K562 (cell line): ENCODE measurements at regions not wholly inside any gene's neighbourhood (a gene's known extent, or its start where the extent isn't known, plus 50 kb on each side); places are given as distances from the start of the nearest gene placed in this dataset.
A peak's percentile ranks its signal among the peaks of the same experiment; 100 is the strongest.

Experiments
- ATAC-seq: fragments of 200-7000 bp; cut with Tn5 transposase; 3 replicates; pipeline ENCODE4 v1.9.1; 2020; ENCODE audit warnings: moderate library complexity
- BruUV-seq: library from RNA; stranded (reverse); fragments of 400-500 nt; replicated peaks from 2 replicates; lab custom pipeline; 2021; lab: Mats Ljungman, UMichigan
- CTCF ChIA-PET: fragments of 300-600 bp; formaldehyde crosslinking; extraction: SDS; loops from one replicate; lab custom pipeline; 2021; ENCODE audit warnings: low intra/inter-chr PET ratio; lab: Yijun Ruan, JAX
- POLR2A ChIA-PET: fragments of 300-600, 350-650 bp; sonication (Branson Sonifier 250); formaldehyde crosslinking; extraction: SDS; loops from one replicate; lab custom pipeline; 2021; ENCODE audit warnings: antibody characterized with exemption, inconsistent platforms; lab: Yijun Ruan, JAX
- DNase-seq, 4 experiments: peaks; one replicate each; pipeline versions ENCODE4 v3.0.0 to v3.0.0-alpha.2; 2011 to 2018; ENCODE audit warnings: low spot score in 3 of 4, mixed read lengths in 3 of 4; ENCODE audit errors: extremely low read depth in 1 of 4
- FAIRE-seq: peaks from 2 replicates; lab custom pipeline; 2011; peaks lifted over from hg19 to GRCh38; lab: Jason Lieb, UNC
- H2AFZ ChIP-seq: 2 replicates; pipeline ENCODE4 v1.6.0; 2011; ENCODE audit warnings: low read depth, low read length, control low read depth, inconsistent platforms
- H3K27ac ChIP-seq: fragments of 200-600 bp; 3 replicates; pipeline ENCODE4 v1.8.0; 2011; ENCODE audit warnings: low read depth, mild to moderate bottlenecking, control low read depth, inconsistent platforms, low read length, moderate library complexity, mixed read lengths; ENCODE audit errors: extremely low read depth
- H3K27me3 ChIP-seq, 2 experiments: fragments of 300-600 bp in 1 of 2; 2 replicates in 1 of 2; 3 replicates in 1 of 2; pipeline versions ENCODE4 v1.6.0 to v1.8.0; 2011; ENCODE audit warnings: inconsistent platforms in 2 of 2, low read length in 2 of 2, mild to moderate bottlenecking in 1 of 2, mixed read lengths in 1 of 2, moderate library complexity in 1 of 2; ENCODE audit not compliant: control insufficient read depth in 2 of 2, insufficient read depth in 2 of 2
- H3K36me3 ChIP-seq: fragments of 300-600 bp; 3 replicates; pipeline ENCODE4 v1.8.0; 2011; ENCODE audit warnings: mild to moderate bottlenecking, low read length, inconsistent platforms; ENCODE audit not compliant: control insufficient read depth, insufficient read depth
- H3K4me1 ChIP-seq, 2 experiments: fragments of 200-600 bp in 1 of 2; replicated peaks in 1 of 2; 2 replicates in 1 of 2; 3 replicates in 1 of 2; pipeline versions ENCODE4 v1.5.1 to v1.8.0; 2011; ENCODE audit warnings: inconsistent platforms in 2 of 2, low read length in 2 of 2, mild to moderate bottlenecking in 1 of 2, mixed read lengths in 1 of 2, moderate library complexity in 1 of 2; ENCODE audit not compliant: control insufficient read depth in 2 of 2, insufficient read depth in 2 of 2
- H3K4me2 ChIP-seq: 2 replicates; pipeline ENCODE4 v1.6.1; 2011; ENCODE audit warnings: low read length, control low read depth, inconsistent platforms, mixed read lengths; ENCODE audit not compliant: insufficient read depth
- H3K4me3 ChIP-seq: fragments of 200-600 bp; sonication (generic), shearing (Covaris generic); 2 replicates; pipeline ENCODE4 v1.5.1; 2016; ENCODE audit warnings: control low read depth, inconsistent platforms
- H3K79me2 ChIP-seq: fragments of 200-600 bp; 3 replicates; pipeline ENCODE4 v1.8.0; 2011; ENCODE audit warnings: low read length, inconsistent platforms; ENCODE audit not compliant: control insufficient read depth, insufficient read depth
- H3K9ac ChIP-seq, 2 experiments: 2 replicates each; pipeline versions ENCODE4 v1.6.0 to v1.6.1; 2011; ENCODE audit warnings: low read depth in 2 of 2, low read length in 2 of 2, control low read depth in 1 of 2, inconsistent platforms in 1 of 2, mild to moderate bottlenecking in 1 of 2, mixed read lengths in 1 of 2; ENCODE audit not compliant: insufficient read depth in 1 of 2
- H3K9me1 ChIP-seq: one replicate; pipeline ENCODE4 v1.6.0; 2011; ENCODE audit warnings: inconsistent platforms, mild to moderate bottlenecking, low read length, moderate library complexity; ENCODE audit not compliant: control insufficient read depth, insufficient read depth
- H3K9me3 ChIP-seq: replicated peaks from 2 replicates; pipeline ENCODE4 v1.5.1; 2011; ENCODE audit warnings: low read depth, low read length, inconsistent platforms; ENCODE audit not compliant: control insufficient read depth, insufficient read depth
- H4K20me1 ChIP-seq: replicated peaks from 2 replicates; pipeline ENCODE4 v1.6.1; 2011; ENCODE audit warnings: low read length, inconsistent platforms, mixed read lengths; ENCODE audit not compliant: control insufficient read depth, insufficient read depth
- BHLHE40 ChIP-seq: IDR thresholded peaks from 2 replicates; pipeline ENCODE4 v1.6.1; 2011; ENCODE audit warnings: low read length, improper control_type of control experiment
- MCM7 ChIP-seq, 2 experiments: fragments of 450-650 bp; IDR thresholded peaks; 2 replicates each; pipeline ENCODE4 v1.6.1; 2016 to 2018
- WGBS: fragments of 100-300 bp; shearing (Covaris generic); methylation state at CpG from one replicate; pipeline ENCODE4 v1.1.6; 2016; ENCODE audit warnings: low coverage, mixed read lengths; ENCODE audit not compliant: insufficient coverage; ENCODE audit errors: missing lambda C conversion rate; 5-methylcytosine and 5-hydroxymethylcytosine counted together
- in situ Hi-C: fragments of 300-500 bp; cut with MboI; formaldehyde crosslinking; loops from 4 replicates; pipeline ENCODE4 v1.15.0; 2018; ENCODE audit warnings: inconsistent platforms, mixed read lengths
- intact Hi-C: fragments of 100-400 bp; cut with micrococcal nuclease; formaldehyde crosslinking; loops from 2 replicates; pipeline ENCODE4 v1.14.2; 2022
- TF ChIP-seq, protein P1 (sequence below): sonication (generic); formaldehyde crosslinking; IDR thresholded peaks from 2 replicates; pipeline ENCODE4 v1.9.0; 2022; ENCODE audit warnings: mild to moderate bottlenecking, missing genetic modification reagents
- TF ChIP-seq, protein P2 (sequence below): fragments of 250-450 bp; sonication (Bioruptor Pico); IDR thresholded peaks from 2 replicates; pipeline ENCODE4 v1.4.0; 2020; ENCODE audit warnings: mild to moderate bottlenecking

DNA sequence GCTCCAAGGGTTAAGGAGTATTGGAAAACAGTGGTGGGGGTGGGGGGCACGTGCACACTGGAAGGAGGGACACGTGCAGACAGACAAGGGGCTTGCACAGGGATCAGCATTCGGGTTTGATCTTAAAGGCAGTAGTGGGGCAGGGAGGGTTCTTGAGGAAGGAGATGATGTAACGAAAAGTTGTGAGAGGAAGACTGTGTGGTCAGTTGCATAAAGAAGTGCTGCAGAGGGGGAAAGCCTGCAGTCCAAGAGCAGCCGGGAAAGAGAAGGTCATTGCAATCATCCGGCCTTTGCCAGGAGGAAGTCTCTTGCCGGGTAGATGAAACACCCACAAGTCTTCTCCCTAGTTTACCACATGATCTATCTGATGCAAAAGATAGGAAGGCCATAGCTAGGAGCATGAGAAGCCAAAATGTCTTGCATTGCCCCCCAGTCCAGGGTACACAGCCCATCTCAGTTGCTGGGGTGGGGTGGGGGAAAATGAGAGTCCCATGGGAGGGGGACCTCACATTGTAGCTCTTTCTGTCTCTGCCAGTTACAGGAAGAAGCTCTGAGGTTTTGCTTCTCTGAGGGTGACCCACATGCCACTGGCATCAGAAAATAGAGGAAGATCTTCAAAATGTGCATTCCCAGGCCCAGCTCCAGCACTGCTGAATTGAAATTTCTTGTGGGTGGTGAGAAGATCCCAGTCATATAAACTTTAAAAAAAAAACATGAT, 202.5 kb upstream of the RAB4A start:
- intact Hi-C loops, result no loop called here

More for the DNA sequence above, 202.5 kb upstream of the RAB4A start:
- Histone ChIP-seq H3K79me2 (no peaks in the 10 kb centered on the region), H4K20me1 (no peaks in the 10 kb centered on the region; the same call in 1 of the 2 replicates), H3K9me3 (no peaks in the 10 kb centered on the region), H2AFZ (no peak overlapping the region), H3K27me3 (peaks cover 3 to 49% of the 10 kb centered on the region in 2 experiments; a peak in 4 of 5 replicates), H3K9ac (no peak overlapping the region), H3K36me3 (no peaks in the 10 kb centered on the region), H3K4me1 (no peaks in the 10 kb centered on the region), H3K27ac (no peak overlapping the region), H3K4me3 (no peak overlapping the region), H3K4me2 (no peak overlapping the region), H3K9me1 (no peaks in the 10 kb centered on the region)
- DNase-seq (no peak), ATAC-seq (no peak; the same call in 2 of the 3 replicates), FAIRE-seq (no peak)
- TF ChIP-seq, protein P1, sequence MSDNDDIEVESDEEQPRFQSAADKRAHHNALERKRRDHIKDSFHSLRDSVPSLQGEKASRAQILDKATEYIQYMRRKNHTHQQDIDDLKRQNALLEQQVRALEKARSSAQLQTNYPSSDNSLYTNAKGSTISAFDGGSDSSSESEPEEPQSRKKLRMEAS (CRISPR knock-in tag), result 0 out of 2 replicates have a peak, but pooled peaks have one; percentile 14
- TF ChIP-seq BHLHE40 (0 out of 2 replicates have a peak, but pooled peaks have one; percentile 19), MCM7 (IDR thresholded peaks at IDR 0.05) (no peak)
- TF ChIP-seq, protein P2, sequence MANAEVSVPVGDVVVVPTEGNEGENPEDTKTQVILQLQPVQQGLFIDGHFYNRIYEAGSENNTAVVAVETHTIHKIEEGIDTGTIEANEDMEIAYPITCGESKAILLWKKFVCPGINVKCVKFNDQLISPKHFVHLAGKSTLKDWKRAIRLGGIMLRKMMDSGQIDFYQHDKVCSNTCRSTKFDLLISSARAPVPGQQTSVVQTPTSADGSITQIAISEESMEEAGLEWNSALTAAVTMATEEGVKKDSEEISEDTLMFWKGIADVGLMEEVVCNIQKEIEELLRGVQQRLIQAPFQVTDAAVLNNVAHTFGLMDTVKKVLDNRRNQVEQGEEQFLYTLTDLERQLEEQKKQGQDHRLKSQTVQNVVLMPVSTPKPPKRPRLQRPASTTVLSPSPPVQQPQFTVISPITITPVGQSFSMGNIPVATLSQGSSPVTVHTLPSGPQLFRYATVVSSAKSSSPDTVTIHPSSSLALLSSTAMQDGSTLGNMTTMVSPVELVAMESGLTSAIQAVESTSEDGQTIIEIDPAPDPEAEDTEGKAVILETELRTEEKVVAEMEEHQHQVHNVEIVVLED (CRISPR knock-in tag), result no peak
- no TSS peak for BruUV-seq
- in situ Hi-C loops, result no loop called here
- ChIA-PET CTCF (no interaction called here), POLR2A (interaction anchor here (1.1 kb wide), 1 partner anchor 24 kb away, joined by 4 read pairs; no protein-coding TSS in a partner anchor)
- 0% methylated on average over 7 of the region's 7 CpGs for WGBS
